HG02759 (cell line): ENCODE measurements at regions not wholly inside any gene's neighbourhood (a gene's known extent, or its start where the extent isn't known, plus 50 kb on each side); places are given as distances from the start of the nearest gene placed in this dataset.
"Not testable (repeated sequence)": the region's sequence is repeated elsewhere in the genome, so short reads cannot be mapped to it uniquely, and the experiment has no call there.

Experiments used
- ATAC-seq: cut with Tn5 transposase; IDR thresholded peaks from one replicate; pipeline ENCODE4 v1.9.1; 2021; ENCODE audit warnings: mild to moderate bottlenecking, moderate library complexity; ENCODE audit not compliant: unreplicated experiment

GRCh38 chr4:100042235-100042634, 92.2 kb upstream of the H2AZ1 start:
- ATAC-seq: no peak

DNA sequence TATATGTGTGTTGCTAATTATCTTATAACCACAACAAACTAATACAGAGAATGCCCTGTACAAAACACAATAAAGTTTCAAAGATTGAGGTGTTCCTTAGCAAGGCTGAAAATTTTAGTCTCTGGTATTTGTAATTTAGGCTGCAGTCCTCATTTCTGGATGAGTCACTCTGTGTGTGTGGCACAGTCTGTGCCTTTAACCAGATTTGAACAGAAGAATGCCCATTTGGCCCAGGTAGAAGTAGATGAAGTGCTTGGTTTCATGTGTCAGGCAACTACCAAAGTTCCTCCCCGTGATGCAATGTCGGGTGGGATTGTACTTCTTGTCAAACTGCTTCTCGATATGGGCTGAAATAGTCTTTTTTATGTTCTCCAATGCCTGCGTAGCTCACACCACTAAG, 91.6 kb upstream of the H2AZ1 start:
- no peak for ATAC-seq

GRCh38 chr4:100034023-100034664, 84.1 kb upstream of the H2AZ1 start:
- no peak for ATAC-seq

DNA sequence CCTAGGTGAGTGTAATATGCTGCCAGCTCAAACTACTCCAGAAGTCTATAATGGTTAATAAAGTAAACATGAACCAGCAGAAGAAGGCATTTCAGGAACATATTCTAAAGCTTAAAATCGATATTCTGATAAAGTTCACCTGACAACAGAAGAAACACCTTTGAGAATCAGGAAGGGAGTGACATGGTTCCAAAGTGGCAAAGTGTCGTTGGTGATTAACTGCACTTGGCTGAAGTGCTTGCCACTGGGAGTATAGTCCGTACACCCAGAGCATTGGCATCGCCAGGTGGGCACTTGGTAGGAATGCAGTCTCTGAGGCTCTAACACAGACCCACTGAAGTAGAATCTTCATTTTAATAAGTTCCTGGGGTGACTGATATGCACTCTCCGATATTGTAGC, 76.0 kb upstream of the H2AZ1 start:
- ATAC-seq: no peak

DNA sequence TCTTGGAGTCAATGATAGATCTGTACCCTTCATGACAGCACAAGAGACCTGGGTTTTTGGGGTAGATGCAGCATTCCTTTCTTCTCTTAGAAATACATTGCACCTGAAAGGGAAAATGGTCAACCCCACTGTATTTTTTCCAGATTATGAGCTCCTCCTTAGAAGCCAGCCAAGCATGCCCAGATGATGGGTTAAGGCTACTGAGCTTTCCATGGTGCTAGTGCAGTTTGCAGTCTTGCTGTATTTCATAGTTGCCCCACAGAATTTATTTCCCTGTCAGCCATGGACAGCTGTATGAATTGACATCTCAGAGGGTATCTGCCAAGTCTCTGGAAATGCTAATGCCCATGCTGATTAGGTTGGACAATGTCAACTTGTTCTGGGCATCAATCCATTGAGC, 73.7 kb upstream of the H2AZ1 start:
- ATAC-seq: no peak

GRCh38 chr4:100022792-100023222, 72.7 kb upstream of the H2AZ1 start:
- no peak for ATAC-seq

- no peak for ATAC-seq
Measured at GRCh38 chr4:100019821-100020220, 69.7 kb upstream of the H2AZ1 start.

DNA sequence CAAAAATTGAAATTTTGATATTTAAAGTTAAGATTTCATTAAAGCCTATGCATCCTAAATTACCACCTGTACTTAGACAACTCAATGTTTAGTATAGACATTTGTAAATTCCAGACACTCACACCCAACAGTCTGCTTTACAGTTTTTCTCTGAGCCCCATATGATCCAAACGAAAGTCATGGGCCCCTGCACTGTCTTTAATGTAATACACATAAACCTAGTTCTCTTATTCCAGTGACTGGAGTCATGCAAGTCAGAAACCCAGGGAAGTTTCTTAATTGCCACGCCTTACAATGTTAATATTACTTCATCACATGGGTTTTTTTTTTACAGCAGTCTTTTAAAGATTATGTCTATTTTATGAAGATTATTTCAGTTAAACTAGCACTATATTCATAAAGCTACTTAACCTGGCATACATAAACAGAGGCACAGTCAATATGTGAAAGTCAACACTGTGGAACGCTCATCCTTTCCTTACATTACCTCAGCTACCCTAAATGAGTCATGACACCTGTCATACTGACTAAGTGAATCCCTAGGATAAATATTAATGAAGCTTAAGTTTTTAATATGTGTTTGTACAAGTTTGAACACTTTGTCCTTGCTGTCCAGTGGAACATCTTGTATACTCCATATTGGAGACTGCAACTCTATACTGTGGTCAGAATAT, 67.7 kb upstream of the H2AZ1 start:
- peak; percentile 88 for ATAC-seq

DNA sequence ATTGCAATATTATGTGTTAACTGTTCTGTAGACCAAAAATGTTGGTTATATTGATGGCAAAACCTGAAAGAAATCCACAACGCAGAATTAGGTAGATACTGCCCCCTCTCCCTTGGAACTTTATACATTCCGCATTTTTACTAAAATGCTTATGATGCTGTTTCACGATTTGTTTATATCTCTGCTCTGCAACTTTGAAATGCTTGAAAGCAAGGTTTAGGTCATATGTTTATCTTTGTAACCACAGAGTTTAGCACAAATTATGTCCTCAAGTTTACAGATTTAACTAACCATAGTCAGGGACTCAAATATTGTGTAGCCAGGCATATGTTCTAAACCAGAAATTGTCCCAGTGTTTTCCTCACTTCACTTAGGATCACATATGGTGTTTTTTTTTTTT, 66.1 kb upstream of the H2AZ1 start:
- ATAC-seq: no peak

DNA sequence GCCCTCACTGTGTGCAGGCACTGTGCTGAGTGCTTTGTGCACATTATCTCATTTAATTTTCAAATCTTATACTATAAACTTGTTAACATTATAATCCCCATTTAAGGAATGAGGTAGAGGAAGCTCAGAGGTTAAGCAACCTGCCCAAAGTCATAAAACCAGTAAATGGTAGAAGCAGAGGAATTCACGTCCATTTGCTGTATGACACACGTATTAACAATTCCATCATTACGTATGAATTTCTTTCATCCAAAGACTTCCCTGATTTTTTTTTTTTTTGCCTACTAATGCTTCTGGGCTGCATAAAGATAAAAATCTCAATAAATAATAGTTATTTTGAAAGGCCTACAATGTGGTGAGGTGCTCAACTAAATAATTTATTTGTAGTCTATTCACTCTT, 64.5 kb upstream of the H2AZ1 start:
- no peak for ATAC-seq

DNA sequence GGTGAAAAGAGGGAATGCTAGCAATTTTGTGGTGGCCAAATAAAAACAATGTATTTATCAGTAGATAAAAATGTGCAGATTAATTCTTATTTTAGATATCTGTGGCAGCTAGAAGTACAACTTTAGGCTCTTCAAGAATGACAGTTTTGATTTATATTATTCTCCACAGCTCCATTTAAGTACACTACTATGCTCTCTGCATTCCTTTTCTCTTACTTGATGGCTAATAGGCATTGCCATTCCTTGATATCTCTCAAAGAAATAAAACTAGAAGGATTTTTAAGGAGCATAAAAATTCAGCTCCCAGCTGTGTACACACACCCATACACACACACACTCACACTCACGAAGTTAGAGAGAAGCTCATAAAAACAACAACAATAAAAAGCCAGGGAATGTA, 59.4 kb upstream of the H2AZ1 start:
- no peak for ATAC-seq

- no peak for ATAC-seq
Measured at GRCh38 chr4:100008048-100008447, 58.0 kb upstream of the H2AZ1 start.

GRCh38 chr4:100006161-100006560, 56.1 kb upstream of the H2AZ1 start:
- ATAC-seq: not testable (repeated sequence)
